ENCODE measurements at regions not wholly inside any gene's neighbourhood (a gene's known extent, or its start where the extent isn't known, plus 50 kb on each side); places are given as distances from the start of the nearest gene placed in this dataset.

GRCh38 chr3:160154033-160154432, 71.2 kb upstream of the C3orf80 start:
- H3K4me2 ChIP-seq (ENCODE audit: low read length), result no peak overlapping the region
- H3K36me3 ChIP-seq (ENCODE audit: insufficient read depth, low read length), result no peaks in the 10 kb centered on the region
- no peak overlapping the region for H3K4me3 ChIP-seq (ENCODE audit: low read depth, low read length, poor library complexity, severe bottlenecking)
- intact Hi-C loops (cut with micrococcal nuclease; ENCODE audit: unreplicated experiment), result no loop called here
- H3K9me3 ChIP-seq (ENCODE audit: low read length), result no peaks in the 10 kb centered on the region
- ChIA-PET CTCF (ENCODE audit: unreplicated experiment) (no interaction called here), POLR2A (no interaction called here)
- no peak for DNase-seq (ENCODE audit: low spot score)
- H3K4me1 ChIP-seq (ENCODE audit: insufficient read depth, low read length, poor library complexity, severe bottlenecking), result no peaks in the 10 kb centered on the region
- TF ChIP-seq CTCF (conservative IDR thresholded peaks at IDR 0.05; ENCODE audit: low read length) (no peak), EZH2phosphoT487 (IDR thresholded peaks at IDR 0.05; ENCODE audit: borderline replicate concordance, low read depth, low read length) (no peak)
- no peaks in the 10 kb centered on the region for H3K9me2 ChIP-seq (ENCODE audit: insufficient read depth, low read length)
- BruUV-seq (replicated peaks), result no TSS peak
- no peak overlapping the region for H3K27ac ChIP-seq (ENCODE audit: low read depth, low read length, poor library complexity, severe bottlenecking)
- no peaks in the 10 kb centered on the region for H3K79me2 ChIP-seq (ENCODE audit: insufficient read depth, low read depth, low read length)
- H4K20me1 ChIP-seq (ENCODE audit: insufficient read depth, low read length), result no peaks in the 10 kb centered on the region
- H2AFZ ChIP-seq (ENCODE audit: low read length), result no peak overlapping the region

- Histone ChIP-seq H4K20me1 (ENCODE audit: insufficient read depth, low read length) (no peaks in the 10 kb centered on the region), H3K36me3 (ENCODE audit: insufficient read depth, low read length) (no peaks in the 10 kb centered on the region), H3K9me3 (ENCODE audit: low read length) (no peaks in the 10 kb centered on the region), H2AFZ (ENCODE audit: low read length) (no peak overlapping the region), H3K79me2 (ENCODE audit: insufficient read depth, low read depth, low read length) (no peaks in the 10 kb centered on the region), H3K4me3 (ENCODE audit: low read depth, low read length, poor library complexity, severe bottlenecking) (no peak overlapping the region), H3K9me2 (ENCODE audit: insufficient read depth, low read length) (no peaks in the 10 kb centered on the region), H3K4me1 (ENCODE audit: insufficient read depth, low read length, poor library complexity, severe bottlenecking) (no peaks in the 10 kb centered on the region), H3K4me2 (ENCODE audit: low read length) (no peak overlapping the region), H3K27ac (ENCODE audit: low read depth, low read length, poor library complexity, severe bottlenecking) (no peak overlapping the region)
- intact Hi-C loops (cut with micrococcal nuclease; ENCODE audit: unreplicated experiment), result no loop called here
- BruUV-seq (replicated peaks), result no TSS peak
- ChIA-PET CTCF (ENCODE audit: unreplicated experiment) (no interaction called here), POLR2A (no interaction called here)
- DNase-seq (ENCODE audit: low spot score), result no peak
- no peak for TF ChIP-seq EZH2phosphoT487 (IDR thresholded peaks at IDR 0.05; ENCODE audit: borderline replicate concordance, low read depth, low read length)
- TF ChIP-seq CTCF (conservative IDR thresholded peaks at IDR 0.05; ENCODE audit: low read length), result no peak
Measured at GRCh38 chr3:160154596-160154995, 70.6 kb upstream of the C3orf80 start.

- Histone ChIP-seq H3K9me3 (ENCODE audit: low read length) (no peaks in the 10 kb centered on the region), H3K36me3 (ENCODE audit: insufficient read depth, low read length) (no peaks in the 10 kb centered on the region), H3K4me2 (ENCODE audit: low read length) (no peak overlapping the region), H3K4me1 (ENCODE audit: insufficient read depth, low read length, poor library complexity, severe bottlenecking) (no peaks in the 10 kb centered on the region), H3K27ac (ENCODE audit: low read depth, low read length, poor library complexity, severe bottlenecking) (no peak overlapping the region), H3K4me3 (ENCODE audit: low read depth, low read length, poor library complexity, severe bottlenecking) (no peak overlapping the region), H4K20me1 (ENCODE audit: insufficient read depth, low read length) (no peaks in the 10 kb centered on the region), H2AFZ (ENCODE audit: low read length) (no peak overlapping the region), H3K79me2 (ENCODE audit: insufficient read depth, low read depth, low read length) (no peaks in the 10 kb centered on the region), H3K9me2 (ENCODE audit: insufficient read depth, low read length) (no peaks in the 10 kb centered on the region)
- BruUV-seq (replicated peaks), result no TSS peak
- POLR2A ChIA-PET, result no interaction called here
- intact Hi-C loops (cut with micrococcal nuclease; ENCODE audit: unreplicated experiment), result no loop called here
- no peak for DNase-seq (ENCODE audit: low spot score)
- CTCF ChIA-PET (ENCODE audit: unreplicated experiment), result no interaction called here
- no peak for TF ChIP-seq CTCF (conservative IDR thresholded peaks at IDR 0.05; ENCODE audit: low read length)
- no peak for TF ChIP-seq EZH2phosphoT487 (IDR thresholded peaks at IDR 0.05; ENCODE audit: borderline replicate concordance, low read depth, low read length)
Measured at GRCh38 chr3:160157321-160157720, 67.9 kb upstream of the C3orf80 start.
